GM12892 (cell line): ENCODE measurements at regions not wholly inside any gene's neighbourhood (a gene's known extent, or its start where the extent isn't known, plus 50 kb on each side); places are given as distances from the start of the nearest gene placed in this dataset.

Source experiments
- POLR2A ChIP-seq: IDR thresholded peaks from 2 replicates; pipeline ENCODE4 v1.6.1; 2011; ENCODE audit warnings: low read depth, low read length, control low read depth
- TAF1 ChIP-seq: IDR thresholded peaks from 2 replicates; pipeline ENCODE4 v1.6.1; 2011; ENCODE audit warnings: low read depth, mild to moderate bottlenecking, control low read depth, low read length, borderline replicate concordance

- TF ChIP-seq POLR2A (no peak), TAF1 (no peak)
Measured at GRCh38 chr6:12356983-12357972, 67.1 kb downstream of the EDN1 start.
